NT2/D1 (cell line): ENCODE measurements at regions not wholly inside any gene's neighbourhood (a gene's known extent, or its start where the extent isn't known, plus 50 kb on each side); places are given as distances from the start of the nearest gene placed in this dataset.

Source experiments
- SUZ12 ChIP-seq: IDR thresholded peaks from 2 replicates; pipeline ENCODE4 v1.6.1; 2011; ENCODE audit not compliant: insufficient read length, insufficient read depth; ENCODE audit errors: extremely low read depth
- ZNF274 ChIP-seq: IDR thresholded peaks from 2 replicates; pipeline ENCODE4 v1.6.1; 2011; ENCODE audit warnings: mild to moderate bottlenecking, low read depth, low read length

DNA sequence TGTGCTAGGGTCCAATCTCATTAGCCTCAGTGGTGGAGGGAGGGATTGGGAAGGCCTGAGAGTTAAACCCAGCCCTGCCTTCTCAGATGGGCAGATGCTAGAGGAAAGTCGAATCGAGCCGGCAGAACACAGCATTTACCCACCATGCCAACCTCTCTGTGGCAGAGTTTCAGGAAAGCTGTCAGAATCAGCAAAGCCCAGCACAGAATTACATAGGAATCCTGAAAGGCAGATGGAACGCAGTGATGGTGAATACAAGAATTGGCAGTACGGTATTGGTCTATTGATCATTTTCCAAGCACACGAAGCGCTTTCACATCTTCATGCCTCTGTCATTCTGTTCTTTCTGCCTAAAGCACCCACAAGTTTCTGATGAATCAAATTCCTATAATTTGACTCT is 417.7 kb upstream of the RBMS3 start:
- no peak for TF ChIP-seq ZNF274
- TF ChIP-seq SUZ12, result no peak
